ENCODE measurements at regions not wholly inside any gene's neighbourhood (a gene's known extent, or its start where the extent isn't known, plus 50 kb on each side); places are given as distances from the start of the nearest gene placed in this dataset.

GRCh38 chr2:62425684-62426083 lies 80.3 kb downstream of the TMEM17 start:
- no peak overlapping the region for H3K4me3 ChIP-seq
- intact Hi-C loops (cut with DNase I; ENCODE audit: low total_unique reads) = no loop called here
- no peak overlapping the region for H3K27ac ChIP-seq
- no peak for TF ChIP-seq CTCF (IDR thresholded peaks at IDR 0.05)
- TF ChIP-seq POLR2AphosphoS5 (IDR thresholded peaks at IDR 0.05) = no peak
- H3K27me3 ChIP-seq = no peaks in the 10 kb centered on the region
- H3K4me1 ChIP-seq = no peaks in the 10 kb centered on the region
- no peaks in the 10 kb centered on the region for H3K36me3 ChIP-seq
- no peaks in the 10 kb centered on the region for H3K9me3 ChIP-seq
- DNase-seq (ENCODE audit: low spot score in 2 of 2) = no peak

- DNase-seq (ENCODE audit: low spot score in 2 of 2) = no peak
- no peak overlapping the region for H3K27ac ChIP-seq
Observed at GRCh38 chr2:62424899-62425298, 81.1 kb downstream of the TMEM17 start.

GRCh38 chr2:62423883-62424458 lies 82.0 kb downstream of the TMEM17 start:
- no peaks in the 10 kb centered on the region for H3K9me3 ChIP-seq
- H3K4me3 ChIP-seq = no peak overlapping the region
- H3K27ac ChIP-seq = peak overlapping the region; percentile 3 to 9
- H3K27me3 ChIP-seq = no peaks in the 10 kb centered on the region
- H3K36me3 ChIP-seq = no peaks in the 10 kb centered on the region
- DNase-seq (ENCODE audit: low spot score in 2 of 2) = no peak
- no peaks in the 10 kb centered on the region for H3K4me1 ChIP-seq
- no peak for TF ChIP-seq POLR2A (IDR thresholded peaks at IDR 0.05)
- no peak for TF ChIP-seq CTCF (IDR thresholded peaks at IDR 0.05)
- no peak for TF ChIP-seq POLR2AphosphoS5 (IDR thresholded peaks at IDR 0.05)
- intact Hi-C loops (cut with DNase I; ENCODE audit: low total_unique reads) = no loop called here

More at GRCh38 chr2:62424899-62425298, 81.1 kb downstream of the TMEM17 start:
- Histone ChIP-seq H3K36me3 (no peaks in the 10 kb centered on the region), H3K4me3 (no peak overlapping the region), H3K4me1 (no peaks in the 10 kb centered on the region), H3K27me3 (no peaks in the 10 kb centered on the region), H3K9me3 (no peaks in the 10 kb centered on the region)
- intact Hi-C loops (cut with DNase I; ENCODE audit: low total_unique reads) = no loop called here
- TF ChIP-seq CTCF (IDR thresholded peaks at IDR 0.05) (no peak), POLR2A (IDR thresholded peaks at IDR 0.05) (no peak), POLR2AphosphoS5 (IDR thresholded peaks at IDR 0.05) (no peak)

GRCh38 chr2:62423235-62423634 lies 82.8 kb downstream of the TMEM17 start:
- intact Hi-C loops (cut with DNase I; ENCODE audit: low total_unique reads) = no loop called here

GRCh38 chr2:62415518-62415917 lies 90.5 kb downstream of the TMEM17 start:
- intact Hi-C loops (cut with DNase I; ENCODE audit: low total_unique reads) = no loop called here

More at GRCh38 chr2:62423235-62423634, 82.8 kb downstream of the TMEM17 start:
- no peaks in the 10 kb centered on the region for H3K4me1 ChIP-seq
- H3K36me3 ChIP-seq = no peaks in the 10 kb centered on the region
- TF ChIP-seq POLR2A (IDR thresholded peaks at IDR 0.05) (no peak), CTCF (IDR thresholded peaks at IDR 0.05) (peak in 1 of 3 donors; percentile 37), POLR2AphosphoS5 (IDR thresholded peaks at IDR 0.05) (no peak)
- no peaks in the 10 kb centered on the region for H3K9me3 ChIP-seq
- DNase-seq (ENCODE audit: low spot score in 2 of 2) = peak in 1 of 2 donors; percentile 38
- H3K4me3 ChIP-seq = no peak overlapping the region
- no peaks in the 10 kb centered on the region for H3K27me3 ChIP-seq
- H3K27ac ChIP-seq = peak overlapping the region; percentile 3 to 9

More at GRCh38 chr2:62415518-62415917, 90.5 kb downstream of the TMEM17 start:
- H3K36me3 ChIP-seq = no peaks in the 10 kb centered on the region
- TF ChIP-seq POLR2A (IDR thresholded peaks at IDR 0.05) (no peak), POLR2AphosphoS5 (IDR thresholded peaks at IDR 0.05) (no peak), CTCF (IDR thresholded peaks at IDR 0.05) (no peak)
- H3K27ac ChIP-seq = peak overlapping the region; percentile 54 to 67
- H3K4me1 ChIP-seq = peaks cover 11 to 13% of the 10 kb centered on the region in 2 donors
- H3K9me3 ChIP-seq = no peaks in the 10 kb centered on the region
- no peaks in the 10 kb centered on the region for H3K27me3 ChIP-seq
- H3K4me3 ChIP-seq = no peak overlapping the region
- DNase-seq (ENCODE audit: low spot score in 2 of 2) = no peak

Measured in breast epithelium (tissue), 4 donors.